ENCODE measurements at regions not wholly inside any gene's neighbourhood (a gene's known extent, or its start where the extent isn't known, plus 50 kb on each side); places are given as distances from the start of the nearest gene placed in this dataset.

DNA sequence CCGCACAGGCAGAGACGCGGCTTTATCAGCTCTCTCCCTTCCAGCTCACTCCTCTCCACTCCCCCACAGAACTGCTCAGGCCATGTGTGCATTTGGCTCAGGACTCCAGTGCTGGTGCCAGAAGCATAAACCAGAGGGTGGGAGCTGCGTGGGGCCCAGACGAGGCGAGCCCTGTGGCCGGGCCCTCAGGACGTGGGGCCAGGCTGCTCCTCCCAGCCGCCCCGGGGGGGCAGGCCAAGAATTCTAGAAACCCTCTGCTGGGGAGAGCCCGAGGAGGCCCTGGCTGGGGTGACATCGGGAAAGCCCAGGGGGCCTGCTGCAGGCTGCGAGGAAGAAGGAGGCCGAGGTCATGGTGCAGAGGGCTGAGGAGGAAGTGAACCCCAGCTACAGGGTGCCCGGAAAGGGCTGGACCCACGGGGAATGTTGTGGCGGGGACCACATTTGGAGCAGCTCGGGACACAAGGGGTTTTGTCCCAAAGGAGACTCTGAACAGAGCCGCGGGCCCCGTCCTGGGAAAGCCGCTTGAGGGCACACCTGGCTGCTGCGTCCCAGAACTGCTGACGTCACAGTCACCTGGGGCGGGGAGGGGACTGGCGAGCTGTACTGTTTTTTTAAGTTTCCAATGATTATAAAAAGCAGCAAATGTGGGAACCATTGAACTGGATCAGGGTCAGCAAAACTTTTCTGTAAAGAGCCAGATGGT is 107.1 kb downstream of the BANF2 start:
- H3K4me1 ChIP-seq (replicated peaks in 1 of 4; ENCODE audit: control insufficient read depth in 3 of 4, insufficient read depth in 4 of 4, low read length in 3 of 4): peaks cover 0 to 6% (median 4%) of the 10 kb centered on the region in 4 experiments; a peak in 4 of 7 replicates
- POLR2A ChIA-PET (ENCODE audit: partially characterized antibody): interaction anchor here (0.6 kb wide), 1 partner anchor 541 kb away, joined by 3 read pairs; no protein-coding TSS in a partner anchor
- no peak overlapping the region for H2BK5ac ChIP-seq (ENCODE audit: low read depth, low read length)
- no peaks in the 10 kb centered on the region for H3K23me2 ChIP-seq (ENCODE audit: low read depth, low read length)
- H3K4me3 ChIP-seq (ENCODE audit: extremely low read depth in 1 of 4, insufficient read depth in 2 of 4, low read depth in 3 of 4, low read length in 4 of 4): no peak overlapping the region
- no peak overlapping the region for H3K27ac ChIP-seq (ENCODE audit: low read depth, low read length)
- H3K4ac ChIP-seq (replicated peaks; ENCODE audit: insufficient read length, low read depth, low read length): no peak overlapping the region
- peak overlapping the region; percentile 99 for H2AFZ ChIP-seq (ENCODE audit: low read length)
- H3K18ac ChIP-seq (ENCODE audit: extremely low read depth, low read length): peak overlapping the region; percentile 85; the same call in 1 of the 2 replicates
- TF ChIP-seq RAD21 (IDR thresholded peaks at IDR 0.05 in 1 of 2, conservative IDR thresholded peaks at IDR 0.05 in 1 of 2; ENCODE audit: low read depth in 2 of 2, low read length in 2 of 2) (peak in 1 of 2 experiments; percentile 17; a peak in 1 of 4 replicates), CREB1 (IDR thresholded peaks at IDR 0.05) (peak; percentile 42; the same call in 1 of the 2 replicates), KDM5A (IDR thresholded peaks at IDR 0.05; ENCODE audit: low read length) (no peak)
- H3K9me3 ChIP-seq (ENCODE audit: insufficient read depth in 2 of 2, low read depth in 1 of 2, low read length in 1 of 2): peaks cover 0 to 3% of the 10 kb centered on the region in 2 experiments; a peak in 1 of 4 replicates
- H4K5ac ChIP-seq (ENCODE audit: insufficient read length, low read depth, low read length): peak overlapping the region; percentile 25
- no peaks in the 10 kb centered on the region for H3K27me3 ChIP-seq (replicated peaks in 1 of 4; ENCODE audit: control insufficient read depth in 3 of 4, extremely low read depth in 1 of 4, insufficient read depth in 3 of 4, low read length in 3 of 4)
- H2BK15ac ChIP-seq (ENCODE audit: low read length): 0 out of 2 replicates have a peak overlapping the region, but pooled peaks have one; percentile 83
- CTCF ChIA-PET (ENCODE audit: partially characterized antibody): interaction anchor here (0.7 to 2.6 kb wide), 9 partner anchors 9 to 195 kb away, joined by 3 to 11 read pairs (median 3); no protein-coding TSS in a partner anchor
- FAIRE-seq (no peak), DNase-seq (ENCODE audit: low read depth in 1 of 2, low spot score in 2 of 2) (peak in 1 of 2 experiments; percentile 64)
- H2BK120ac ChIP-seq (replicated peaks; ENCODE audit: low read depth, low read length): no peak overlapping the region
- H4K91ac ChIP-seq (replicated peaks; ENCODE audit: insufficient read length, low read length): no peak overlapping the region
- no peak overlapping the region for H2AK5ac ChIP-seq (ENCODE audit: low read depth, low read length)
- no peak overlapping the region for H3K4me2 ChIP-seq (ENCODE audit: insufficient read depth in 1 of 2, low read depth in 2 of 2, low read length in 2 of 2)
- H3K79me2 ChIP-seq (ENCODE audit: control insufficient read depth in 1 of 2, insufficient read depth in 2 of 2, low read length in 2 of 2): no peaks in the 10 kb centered on the region
- H3K36me3 ChIP-seq (ENCODE audit: control insufficient read depth in 2 of 4, insufficient read depth in 4 of 4, low read length in 3 of 4): no peaks in the 10 kb centered on the region
- no peaks in the 10 kb centered on the region for H4K20me1 ChIP-seq (replicated peaks in 1 of 2; ENCODE audit: control insufficient read depth in 1 of 2, insufficient read depth in 2 of 2, low read length in 2 of 2)
- 73% methylated on average over 25 of the region's 26 CpGs; no CpG with 5 or more reads in 1 of the 2 experiments for WGBS, 2 experiments (ENCODE audit: extremely low coverage in 1 of 2, insufficient coverage in 1 of 2, insufficient read length in 1 of 2, insufficient replicate concordance in 2 of 2, low coverage in 1 of 2, low lambda C conversion rate in 2 of 2, missing lambda C conversion rate in 1 of 2)
- H2BK12ac ChIP-seq (ENCODE audit: low read depth, low read length): peak overlapping the region; percentile 52; the same call in 1 of the 2 replicates
- peak overlapping the region; percentile 87; the same call in 1 of the 2 replicates for H4K8ac ChIP-seq (ENCODE audit: extremely low read depth, insufficient read depth, low read length)
- no peaks in the 10 kb centered on the region for H3K79me1 ChIP-seq (ENCODE audit: low read depth, low read length)
- no peak overlapping the region for H3K23ac ChIP-seq (ENCODE audit: insufficient read length)
- H3K56ac ChIP-seq (replicated peaks; ENCODE audit: insufficient read length, low read depth, low read length): no peak overlapping the region
- no peak overlapping the region for H3K9ac ChIP-seq (replicated peaks in 1 of 4; ENCODE audit: extremely low read depth in 1 of 4, low read depth in 3 of 4, low read length in 3 of 4)
- peak overlapping the region; percentile 55; the same call in 1 of the 2 replicates for H2BK20ac ChIP-seq (ENCODE audit: low read length)
- H3K14ac ChIP-seq (ENCODE audit: insufficient read length): no peak overlapping the region

Data from H1 (cell line).